IMR-90 (cell line): ENCODE measurements at regions not wholly inside any gene's neighbourhood (a gene's known extent, or its start where the extent isn't known, plus 50 kb on each side); places are given as distances from the start of the nearest gene placed in this dataset.
A peak's percentile ranks its signal among the peaks of the same experiment; 100 is the strongest.

Experiments used
- ATAC-seq: fragments of 200-7000 bp; cut with Tn5 transposase; 2 replicates; pipeline ENCODE4 v1.9.1; 2020; ENCODE audit warnings: low read depth, mild to moderate bottlenecking, moderate library complexity
- BruUV-seq: library from RNA; stranded (reverse); fragments of 400-500 nt; replicated peaks from 2 replicates; lab custom pipeline; 2021; lab: Mats Ljungman, UMichigan
- CTCF ChIA-PET: fragments of 300-600 bp; formaldehyde crosslinking; extraction: SDS; loops from one replicate; lab custom pipeline; 2021; ENCODE audit warnings: antibody characterized with exemption; lab: Yijun Ruan, JAX
- POLR2A ChIA-PET: fragments of 300-600 bp; sonication (Branson Sonifier 250); formaldehyde crosslinking; loops from one replicate; lab custom pipeline; 2022; ENCODE audit warnings: antibody characterized with exemption; ENCODE audit not compliant: unreplicated experiment; lab: Charles Lee
- DNase-seq: peaks from one replicate; pipeline ENCODE4 v3.0.0; 2013
- H2AFZ ChIP-seq: replicated peaks from 2 replicates; pipeline ENCODE3; 2013; ENCODE audit warnings: low read length, mild to moderate bottlenecking; ENCODE audit not compliant: poor library complexity
- H2AK5ac ChIP-seq: 2 replicates; pipeline ENCODE4 v1.6.1; 2013; ENCODE audit warnings: low read depth, low read length, inconsistent platforms
- H2AK9ac ChIP-seq: replicated peaks from 2 replicates; pipeline ENCODE3; 2013; ENCODE audit warnings: mild to moderate bottlenecking, low read depth, low read length, moderate library complexity; ENCODE audit not compliant: poor library complexity
- H2BK120ac ChIP-seq: 2 replicates; pipeline ENCODE4 v1.6.1; 2013; ENCODE audit warnings: low read depth, low read length, inconsistent platforms
- H2BK15ac ChIP-seq: 3 replicates; pipeline ENCODE4 v1.6.1; 2013; ENCODE audit warnings: low read depth, low read length, inconsistent platforms
- H2BK20ac ChIP-seq: 2 replicates; pipeline ENCODE4 v1.6.1; 2013; ENCODE audit warnings: low read depth, mild to moderate bottlenecking, inconsistent platforms, low read length, moderate library complexity
- H2BK5ac ChIP-seq: 2 replicates; pipeline ENCODE4 v1.6.1; 2013; ENCODE audit warnings: mild to moderate bottlenecking, low read depth, low read length, inconsistent platforms; ENCODE audit not compliant: poor library complexity, severe bottlenecking
- H3K14ac ChIP-seq: replicated peaks from 2 replicates; pipeline ENCODE4 v1.6.1; 2013; ENCODE audit warnings: low read depth, low read length, inconsistent platforms
- H3K18ac ChIP-seq: 2 replicates; pipeline ENCODE4 v1.6.1; 2013; ENCODE audit warnings: low read depth, low read length, control low read depth
- H3K23ac ChIP-seq: 2 replicates; pipeline ENCODE4 v1.6.1; 2013; ENCODE audit warnings: low read depth, low read length, inconsistent platforms
- H3K27ac ChIP-seq: 2 replicates; pipeline ENCODE4 v1.5.1; 2013; ENCODE audit warnings: mild to moderate bottlenecking, control low read depth, low read length; ENCODE audit not compliant: insufficient read depth
- H3K27me3 ChIP-seq: 2 replicates; pipeline ENCODE4 v1.6.1; 2013; ENCODE audit warnings: low read length; ENCODE audit not compliant: control insufficient read depth, insufficient read depth
- H3K36me3 ChIP-seq: 2 replicates; pipeline ENCODE4 v1.6.1; 2013; ENCODE audit warnings: low read length, mixed read lengths; ENCODE audit not compliant: control insufficient read depth, insufficient read depth
- H3K4ac ChIP-seq: 2 replicates; pipeline ENCODE4 v1.6.1; 2013; ENCODE audit warnings: low read depth, low read length, inconsistent platforms
- H3K4me1 ChIP-seq: 2 replicates; pipeline ENCODE4 v1.6.1; 2013; ENCODE audit warnings: low read length, mixed read lengths; ENCODE audit not compliant: control insufficient read depth, insufficient read depth
- H3K4me2 ChIP-seq: 2 replicates; pipeline ENCODE4 v1.6.1; 2013; ENCODE audit warnings: low read depth, mild to moderate bottlenecking, control low read depth, low read length, moderate library complexity
- H3K4me3 ChIP-seq: 2 replicates; pipeline ENCODE4 v1.5.1; 2013; ENCODE audit warnings: low read depth, mild to moderate bottlenecking, control low read depth, low read length, moderate library complexity; ENCODE audit not compliant: insufficient read depth
- H3K56ac ChIP-seq: 2 replicates; pipeline ENCODE4 v1.6.1; 2013; ENCODE audit warnings: low read length, inconsistent platforms; ENCODE audit not compliant: insufficient read depth; ENCODE audit errors: extremely low read depth
- H3K79me1 ChIP-seq, 2 experiments: 2 replicates each; pipeline ENCODE4 v1.6.1; 2013; ENCODE audit warnings: low read length in 2 of 2, inconsistent platforms in 1 of 2, low read depth in 1 of 2
- H3K9ac ChIP-seq: 2 replicates; pipeline ENCODE4 v1.6.1; 2013; ENCODE audit warnings: low read depth, low read length, control low read depth
- H3K9me1 ChIP-seq: 2 replicates; pipeline ENCODE4 v1.6.1; 2013; ENCODE audit warnings: low read length, inconsistent platforms; ENCODE audit not compliant: insufficient read depth
- H3K9me3 ChIP-seq: 2 replicates; pipeline ENCODE4 v1.6.1; 2013; ENCODE audit warnings: low read length; ENCODE audit not compliant: control insufficient read depth, insufficient read depth
- H4K20me1 ChIP-seq: 2 replicates; pipeline ENCODE4 v1.6.1; 2013; ENCODE audit warnings: low read length, inconsistent platforms; ENCODE audit not compliant: insufficient read depth
- H4K5ac ChIP-seq: 2 replicates; pipeline ENCODE4 v1.6.1; 2013; ENCODE audit warnings: mild to moderate bottlenecking, low read depth, low read length, control low read depth
- H4K8ac ChIP-seq, 2 experiments: 2 replicates each; pipeline ENCODE4 v1.6.1; 2013; ENCODE audit warnings: low read depth in 2 of 2, low read length in 2 of 2, control low read depth in 1 of 2, inconsistent platforms in 1 of 2
- H4K91ac ChIP-seq: 2 replicates; pipeline ENCODE4 v1.6.1; 2013; ENCODE audit warnings: low read depth, low read length, inconsistent platforms; ENCODE audit not compliant: insufficient read depth
- CEBPB ChIP-seq: IDR thresholded peaks from 2 replicates; pipeline ENCODE4 v1.6.1; 2012; ENCODE audit warnings: low read depth, low read length, improper control_type of control experiment
- MAFK ChIP-seq: IDR thresholded peaks from 2 replicates; pipeline ENCODE4 v1.6.1; 2012; ENCODE audit warnings: low read depth, low read length, improper control_type of control experiment
- RAD21 ChIP-seq: IDR thresholded peaks from 2 replicates; pipeline ENCODE4 v1.6.1; 2012; ENCODE audit warnings: low read length, improper control_type of control experiment
- WGBS, 2 experiments: methylation state at CpG; one replicate each; pipeline versions ENCODE4 v1.1.5 to v1.1.7; 2013; ENCODE audit warnings: missing lambda C conversion rate in 2 of 2; ENCODE audit not compliant: insufficient read length in 1 of 2; ENCODE audit errors: extremely low coverage in 2 of 2; 5-methylcytosine and 5-hydroxymethylcytosine counted together
- dilution Hi-C: fragments of 300-500 bp; cut with HindIII; formaldehyde crosslinking; loops from one replicate; pipeline ENCODE4 v1.14.3; 2018; ENCODE audit warnings: low sequenced_read_pairs; ENCODE audit not compliant: unreplicated experiment
- in situ Hi-C: fragments of 300-500 bp; cut with MboI; formaldehyde crosslinking; loops from 3 replicates; pipeline ENCODE4 v1.14.3; 2019; ENCODE audit warnings: low sequenced_read_pairs, inconsistent platforms, mixed read lengths
- intact Hi-C: fragments of 100-400 bp; cut with micrococcal nuclease; formaldehyde crosslinking; loops from 2 replicates; pipeline ENCODE4 v1.10.0; 2022

DNA sequence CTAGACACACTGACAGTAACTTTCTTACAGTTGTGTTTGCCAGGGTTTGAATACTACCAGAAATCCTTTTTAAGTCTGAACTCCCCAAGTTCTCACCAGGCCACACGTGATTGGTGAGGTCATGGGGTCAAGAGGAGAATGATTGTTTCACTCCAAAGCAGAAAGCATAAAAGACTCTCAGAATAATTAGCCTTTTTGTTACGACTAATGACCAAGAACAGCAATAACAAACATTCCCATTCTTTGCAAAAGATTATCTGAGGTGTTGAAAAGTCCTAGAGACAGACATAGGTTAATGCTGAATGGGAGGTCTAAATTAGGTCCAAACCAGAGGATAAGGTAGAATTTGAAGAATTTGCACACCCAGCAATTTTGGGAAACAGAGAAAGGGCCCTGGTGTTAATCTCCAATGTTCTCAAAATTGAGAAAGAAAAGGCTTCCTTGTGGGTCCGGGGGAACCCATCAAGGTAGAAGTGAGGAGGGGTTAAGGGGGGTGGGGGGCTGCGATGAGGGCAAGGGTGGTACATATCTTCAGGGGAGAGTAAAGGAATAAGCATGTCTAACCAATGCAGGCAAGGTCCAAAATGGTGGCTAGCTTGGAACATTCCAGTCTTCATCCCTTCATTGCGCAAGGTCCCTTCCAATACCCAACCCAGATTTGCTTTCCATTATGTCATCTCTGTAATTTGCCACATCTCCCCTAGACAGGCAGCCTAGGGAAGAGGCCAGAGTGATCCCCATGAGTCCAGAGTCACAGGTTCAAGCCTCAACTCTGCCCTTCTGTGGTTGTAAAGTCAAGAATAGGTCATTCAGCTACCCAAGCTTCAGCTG lies 74.6 kb upstream of the NFIA start:
- POLR2A ChIA-PET, result no interaction called here
- Histone ChIP-seq H2BK20ac (no peak overlapping the region), H3K27ac (no peak overlapping the region), H2BK5ac (no peak overlapping the region), H3K27me3 (peaks cover 4% of the 10 kb centered on the region), H4K5ac (no peak overlapping the region), H4K8ac (no peak overlapping the region), H3K36me3 (no peaks in the 10 kb centered on the region), H2BK120ac (no peak overlapping the region), H3K4me2 (no peak overlapping the region), H2BK15ac (no peak overlapping the region), H2AK9ac (no peak overlapping the region), H3K23ac (no peak overlapping the region), H3K9me3 (no peaks in the 10 kb centered on the region), H2AFZ (no peak overlapping the region), H3K56ac (no peak overlapping the region), H3K18ac (no peak overlapping the region), H3K14ac (no peak overlapping the region), H4K20me1 (no peaks in the 10 kb centered on the region), H3K79me1 (no peaks in the 10 kb centered on the region), H2AK5ac (no peak overlapping the region), H3K9me1 (no peaks in the 10 kb centered on the region), H3K4me3 (no peak overlapping the region), H3K9ac (no peak overlapping the region), H3K4me1 (no peaks in the 10 kb centered on the region), H3K4ac (no peak overlapping the region), H4K91ac (no peak overlapping the region)
- no TSS peak for BruUV-seq
- intact Hi-C loops (no loop called here), in situ Hi-C loops (no loop called here), dilution Hi-C loops (no loop called here)
- DNase-seq (no peak), ATAC-seq (no peak)
- TF ChIP-seq RAD21, result no peak
- peak; percentile 67 for TF ChIP-seq CEBPB
- TF ChIP-seq MAFK, result peak; percentile 61
- WGBS, 2 experiments, result 100% methylated on average over 1 of the region's 5 CpGs; no CpG with 5 or more reads in 1 of the 2 experiments
- CTCF ChIA-PET, result no interaction called here
